OCI-LY7 (cell line): ENCODE measurements at regions not wholly inside any gene's neighbourhood (a gene's known extent, or its start where the extent isn't known, plus 50 kb on each side); places are given as distances from the start of the nearest gene placed in this dataset.

Experiments used
- BruUV-seq: library from RNA; stranded (reverse); fragments of 400-500 nt; replicated peaks from 2 replicates; lab custom pipeline; 2021; lab: Mats Ljungman, UMichigan
- CTCF ChIA-PET: fragments of 300-600 bp; sonication (Branson Sonifier 250); formaldehyde crosslinking; loops from one replicate; lab custom pipeline; 2022; ENCODE audit warnings: antibody characterized with exemption; ENCODE audit not compliant: unreplicated experiment; lab: Charles Lee
- POLR2A ChIA-PET: fragments of 300-600 bp; sonication (Branson Sonifier 250); formaldehyde crosslinking; loops from one replicate; lab custom pipeline; 2022; ENCODE audit warnings: antibody characterized with exemption; lab: Charles Lee
- DNase-seq: peaks from one replicate; pipeline ENCODE4 v3.0.0-alpha.2; 2015; ENCODE audit warnings: low spot score
- H2AFZ ChIP-seq: fragments of 200-600 bp; sonication (generic), shearing (Covaris generic); 2 replicates; pipeline ENCODE4 v1.6.1; 2014; ENCODE audit warnings: mild to moderate bottlenecking, antibody characterized with exemption, low read length, moderate library complexity
- H3K27ac ChIP-seq: fragments of 200-600 bp; sonication (generic); 2 replicates; pipeline ENCODE4 v1.5.1; 2014; ENCODE audit warnings: mixed run types, low read depth, mild to moderate bottlenecking, moderate library complexity, low read length, inconsistent platforms; ENCODE audit not compliant: poor library complexity, severe bottlenecking
- H3K36me3 ChIP-seq: fragments of 200-600 bp; sonication (generic); 2 replicates; pipeline ENCODE4 v1.6.1; 2014; ENCODE audit warnings: mild to moderate bottlenecking, antibody characterized with exemption, low read length, moderate library complexity, mixed read lengths; ENCODE audit not compliant: insufficient read depth
- H3K4me1 ChIP-seq: fragments of 200-600 bp; sonication (generic); 2 replicates; pipeline ENCODE4 v1.5.1; 2014; ENCODE audit warnings: mild to moderate bottlenecking, low read length; ENCODE audit not compliant: insufficient read depth, poor library complexity, severe bottlenecking
- H3K4me2 ChIP-seq: fragments of 200-600 bp; sonication (generic); 2 replicates; pipeline ENCODE4 v1.6.1; 2014; ENCODE audit warnings: mild to moderate bottlenecking, low read length
- H3K4me3 ChIP-seq: fragments of 200-600 bp; sonication (generic); 2 replicates; pipeline ENCODE4 v1.5.1; 2014; ENCODE audit warnings: mild to moderate bottlenecking, low read depth, low read length; ENCODE audit not compliant: poor library complexity, severe bottlenecking
- H3K79me2 ChIP-seq: fragments of 200-600 bp; sonication (generic); 2 replicates; pipeline ENCODE4 v1.6.1; 2016; ENCODE audit warnings: low read depth, mild to moderate bottlenecking, low read length, moderate library complexity, mixed read lengths; ENCODE audit not compliant: insufficient read depth
- H3K9me2 ChIP-seq: fragments of 200-600 bp; sonication (generic); 2 replicates; pipeline ENCODE4 v1.6.1; 2016; ENCODE audit warnings: mild to moderate bottlenecking, low read length, mixed read lengths; ENCODE audit not compliant: insufficient read depth
- H3K9me3 ChIP-seq: fragments of 200-600 bp; sonication (generic); 2 replicates; pipeline ENCODE4 v1.6.1; 2014; ENCODE audit warnings: mild to moderate bottlenecking, mixed run types, low read length, mixed read lengths
- H4K20me1 ChIP-seq: fragments of 200-600 bp; sonication (generic); 2 replicates; pipeline ENCODE4 v1.6.1; 2014; ENCODE audit warnings: mild to moderate bottlenecking, antibody characterized with exemption, low read length, moderate library complexity, mixed read lengths; ENCODE audit not compliant: insufficient read depth
- EZH2phosphoT487 ChIP-seq: fragments of 200-600 bp; sonication (generic); IDR thresholded peaks from 2 replicates; pipeline ENCODE4 v1.6.1; 2018; ENCODE audit warnings: low read depth, borderline replicate concordance, mild to moderate bottlenecking, mixed run types, antibody characterized with exemption, low read length, moderate library complexity, mixed read lengths
- intact Hi-C: fragments of 100-400 bp; cut with micrococcal nuclease; formaldehyde crosslinking; loops from one replicate; pipeline ENCODE4 v1.10.0; 2022; ENCODE audit not compliant: unreplicated experiment
- TF ChIP-seq, protein P1 (sequence below): fragments of 200-600 bp; sonication (generic); conservative IDR thresholded peaks from 2 replicates; pipeline ENCODE4 v1.5.1; 2014; ENCODE audit warnings: mild to moderate bottlenecking, antibody characterized with exemption, low read length, moderate library complexity, mixed read lengths

DNA sequence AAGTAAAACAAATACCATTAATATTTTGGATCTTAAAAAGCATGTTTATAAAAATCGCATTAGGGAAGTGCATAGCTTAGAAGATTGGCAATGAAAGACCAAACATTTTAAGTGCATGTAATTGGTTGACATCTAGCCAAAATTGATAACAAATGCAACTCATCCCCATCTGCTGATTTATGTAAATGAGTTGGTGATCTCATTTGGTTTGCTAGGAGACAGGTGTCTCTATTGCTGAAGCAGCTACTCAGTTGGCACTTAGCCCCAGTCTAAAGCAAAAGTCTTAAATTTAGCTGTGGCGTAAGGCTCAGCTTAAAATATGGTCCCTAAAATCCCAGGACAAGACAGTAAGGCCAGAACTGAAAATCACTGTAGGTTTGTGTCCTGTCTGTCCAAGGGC is 113.5 kb upstream of the CHL1 start:
- CTCF ChIA-PET, result no interaction called here

DNA sequence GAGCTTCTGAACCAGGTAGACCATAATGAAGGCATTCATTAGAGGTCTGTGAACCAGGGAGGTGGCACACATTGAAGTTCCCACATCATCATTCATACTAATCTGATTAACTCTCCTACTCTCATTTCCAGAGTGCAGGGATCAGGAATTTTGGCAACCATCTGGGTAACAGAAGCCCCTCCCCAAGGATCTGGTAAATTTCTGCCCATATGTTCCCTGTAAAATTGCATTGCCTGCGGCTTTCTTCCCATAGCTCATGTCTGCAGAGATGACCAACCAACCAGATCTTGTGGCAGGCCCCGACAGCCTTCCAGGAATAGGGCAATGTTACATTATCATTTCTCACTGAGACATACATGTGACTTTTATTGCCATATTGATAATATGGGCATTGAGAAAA is 111.4 kb upstream of the CHL1 start:
- DNase-seq, result no peak
- Histone ChIP-seq H2AFZ (no peak overlapping the region), H3K4me3 (no peak overlapping the region), H3K4me2 (no peak overlapping the region), H4K20me1 (no peaks in the 10 kb centered on the region), H3K79me2 (no peaks in the 10 kb centered on the region), H3K9me3 (no peaks in the 10 kb centered on the region), H3K4me1 (no peaks in the 10 kb centered on the region), H3K36me3 (no peaks in the 10 kb centered on the region), H3K27ac (no peak overlapping the region), H3K9me2 (no peaks in the 10 kb centered on the region)
- intact Hi-C loops, result no loop called here
- POLR2A ChIA-PET, result no interaction called here
- no TSS peak for BruUV-seq
- CTCF ChIA-PET, result no interaction called here
- TF ChIP-seq, protein P1, sequence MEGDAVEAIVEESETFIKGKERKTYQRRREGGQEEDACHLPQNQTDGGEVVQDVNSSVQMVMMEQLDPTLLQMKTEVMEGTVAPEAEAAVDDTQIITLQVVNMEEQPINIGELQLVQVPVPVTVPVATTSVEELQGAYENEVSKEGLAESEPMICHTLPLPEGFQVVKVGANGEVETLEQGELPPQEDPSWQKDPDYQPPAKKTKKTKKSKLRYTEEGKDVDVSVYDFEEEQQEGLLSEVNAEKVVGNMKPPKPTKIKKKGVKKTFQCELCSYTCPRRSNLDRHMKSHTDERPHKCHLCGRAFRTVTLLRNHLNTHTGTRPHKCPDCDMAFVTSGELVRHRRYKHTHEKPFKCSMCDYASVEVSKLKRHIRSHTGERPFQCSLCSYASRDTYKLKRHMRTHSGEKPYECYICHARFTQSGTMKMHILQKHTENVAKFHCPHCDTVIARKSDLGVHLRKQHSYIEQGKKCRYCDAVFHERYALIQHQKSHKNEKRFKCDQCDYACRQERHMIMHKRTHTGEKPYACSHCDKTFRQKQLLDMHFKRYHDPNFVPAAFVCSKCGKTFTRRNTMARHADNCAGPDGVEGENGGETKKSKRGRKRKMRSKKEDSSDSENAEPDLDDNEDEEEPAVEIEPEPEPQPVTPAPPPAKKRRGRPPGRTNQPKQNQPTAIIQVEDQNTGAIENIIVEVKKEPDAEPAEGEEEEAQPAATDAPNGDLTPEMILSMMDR, result no peak
- no peak for TF ChIP-seq EZH2phosphoT487

More for the DNA sequence above, 113.5 kb upstream of the CHL1 start:
- H3K9me2 ChIP-seq, result no peaks in the 10 kb centered on the region
- H2AFZ ChIP-seq, result no peak overlapping the region
- no TSS peak for BruUV-seq
- H3K4me2 ChIP-seq, result no peak overlapping the region
- no peak for DNase-seq
- H3K36me3 ChIP-seq, result no peaks in the 10 kb centered on the region
- no peaks in the 10 kb centered on the region for H3K79me2 ChIP-seq
- intact Hi-C loops, result no loop called here
- no peak overlapping the region for H3K27ac ChIP-seq
- no peaks in the 10 kb centered on the region for H3K4me1 ChIP-seq
- H4K20me1 ChIP-seq, result no peaks in the 10 kb centered on the region
- TF ChIP-seq, protein P1, result no peak
- TF ChIP-seq EZH2phosphoT487, result no peak
- no peak overlapping the region for H3K4me3 ChIP-seq
- H3K9me3 ChIP-seq, result no peaks in the 10 kb centered on the region
- POLR2A ChIA-PET, result interaction anchor here (0.7 to 0.8 kb wide), 2 partner anchors 11 to 271 kb away, joined by 3 to 4 read pairs; no protein-coding TSS in a partner anchor

DNA sequence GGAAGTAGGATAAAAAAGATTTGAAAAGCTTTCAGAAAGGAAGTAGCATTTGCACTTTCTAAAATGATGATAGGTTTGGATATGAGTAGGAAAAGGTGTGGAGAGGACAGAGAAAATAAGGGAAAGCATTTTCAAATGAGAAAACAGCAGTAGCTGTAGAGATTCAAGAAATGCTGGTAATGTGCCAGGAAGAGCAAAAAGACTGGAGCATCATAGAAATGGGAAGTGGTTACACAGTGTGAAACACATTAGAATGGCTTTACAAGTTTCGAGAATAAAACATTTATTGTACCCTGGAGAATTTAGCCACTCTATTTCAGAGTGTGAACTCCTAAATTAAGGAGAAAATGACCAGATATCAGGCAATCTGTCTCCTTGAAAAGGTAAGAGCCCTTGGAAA is 108.3 kb upstream of the CHL1 start:
- Histone ChIP-seq H3K4me1 (no peaks in the 10 kb centered on the region), H3K27ac (no peak overlapping the region), H3K79me2 (no peaks in the 10 kb centered on the region), H3K9me3 (no peaks in the 10 kb centered on the region), H3K9me2 (no peaks in the 10 kb centered on the region), H3K4me3 (no peak overlapping the region), H4K20me1 (no peaks in the 10 kb centered on the region), H3K36me3 (no peaks in the 10 kb centered on the region), H2AFZ (no peak overlapping the region), H3K4me2 (no peak overlapping the region)
- ChIA-PET POLR2A (no interaction called here), CTCF (no interaction called here)
- TF ChIP-seq, protein P1, result no peak
- TF ChIP-seq EZH2phosphoT487, result no peak
- BruUV-seq, result no TSS peak
- intact Hi-C loops, result no loop called here
- no peak for DNase-seq
